OCI-LY1 (cell line): ENCODE measurements at regions not wholly inside any gene's neighbourhood (a gene's known extent, or its start where the extent isn't known, plus 50 kb on each side); places are given as distances from the start of the nearest gene placed in this dataset.

ENCODE experiments used
- EZH2 ChIP-seq: fragments of 200-600 bp; sonication (generic), shearing (Covaris generic); IDR thresholded peaks from 2 replicates; pipeline ENCODE4 v1.8.0; 2017; ENCODE audit warnings: borderline replicate concordance, mixed run types, mild to moderate bottlenecking, antibody characterized with exemption, low read length, moderate library complexity, mixed read lengths
- TF ChIP-seq, protein P1 (sequence below): fragments of 200-600 bp; sonication (generic), shearing (Covaris generic); IDR thresholded peaks from 2 replicates; pipeline ENCODE4 v1.5.1; 2017; ENCODE audit warnings: mild to moderate bottlenecking, antibody characterized with exemption, low read length, moderate library complexity, mixed read lengths

DNA sequence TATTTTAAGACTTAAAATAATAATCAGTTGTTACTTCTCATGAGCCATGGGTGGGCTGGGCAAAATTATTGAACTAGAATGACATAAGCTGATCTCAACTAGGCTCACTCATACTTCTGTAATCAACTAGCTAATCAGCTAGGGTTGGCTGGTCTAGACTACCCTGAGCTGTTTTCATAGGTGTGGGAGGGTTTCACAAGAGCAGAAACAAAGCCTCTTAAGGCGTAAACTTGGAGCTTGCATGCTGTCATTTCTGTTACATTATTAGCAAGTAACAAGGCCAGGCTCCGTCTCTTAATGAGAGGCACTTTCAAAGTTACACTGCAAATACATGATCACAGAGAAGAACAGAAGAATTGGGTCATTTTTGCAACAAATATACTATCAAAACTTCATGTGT is 57.2 kb upstream of the GHR start:
- TF ChIP-seq, protein P1, sequence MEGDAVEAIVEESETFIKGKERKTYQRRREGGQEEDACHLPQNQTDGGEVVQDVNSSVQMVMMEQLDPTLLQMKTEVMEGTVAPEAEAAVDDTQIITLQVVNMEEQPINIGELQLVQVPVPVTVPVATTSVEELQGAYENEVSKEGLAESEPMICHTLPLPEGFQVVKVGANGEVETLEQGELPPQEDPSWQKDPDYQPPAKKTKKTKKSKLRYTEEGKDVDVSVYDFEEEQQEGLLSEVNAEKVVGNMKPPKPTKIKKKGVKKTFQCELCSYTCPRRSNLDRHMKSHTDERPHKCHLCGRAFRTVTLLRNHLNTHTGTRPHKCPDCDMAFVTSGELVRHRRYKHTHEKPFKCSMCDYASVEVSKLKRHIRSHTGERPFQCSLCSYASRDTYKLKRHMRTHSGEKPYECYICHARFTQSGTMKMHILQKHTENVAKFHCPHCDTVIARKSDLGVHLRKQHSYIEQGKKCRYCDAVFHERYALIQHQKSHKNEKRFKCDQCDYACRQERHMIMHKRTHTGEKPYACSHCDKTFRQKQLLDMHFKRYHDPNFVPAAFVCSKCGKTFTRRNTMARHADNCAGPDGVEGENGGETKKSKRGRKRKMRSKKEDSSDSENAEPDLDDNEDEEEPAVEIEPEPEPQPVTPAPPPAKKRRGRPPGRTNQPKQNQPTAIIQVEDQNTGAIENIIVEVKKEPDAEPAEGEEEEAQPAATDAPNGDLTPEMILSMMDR = no peak
- no peak for TF ChIP-seq EZH2
